ENCODE measurements at regions not wholly inside any gene's neighbourhood (a gene's known extent, or its start where the extent isn't known, plus 50 kb on each side); places are given as distances from the start of the nearest gene placed in this dataset.

GRCh38 chr11:35063488-35063931, 75.5 kb upstream of the CD44 start (continued):
- TF ChIP-seq TSHZ1 (CRISPR knock-in tag; IDR thresholded peaks at IDR 0.05): no peak
- no peak for TF ChIP-seq SLC30A9 (CRISPR knock-in tag; IDR thresholded peaks at IDR 0.05)
- TF ChIP-seq HDAC6 (IDR thresholded peaks at IDR 0.05; ENCODE audit: low read depth, low read length): no peak
- peak; percentile 60; the same call in 1 of the 2 replicates for TF ChIP-seq NCOR1 (IDR thresholded peaks at IDR 0.05)
- TF ChIP-seq CBFA2T2 (conservative IDR thresholded peaks at IDR 0.05): peak; percentile 62
- TF ChIP-seq POLR2B (IDR thresholded peaks at IDR 0.05; ENCODE audit: low read depth, partially characterized antibody): no peak
- TF ChIP-seq SMAD3 (CRISPR knock-in tag; conservative IDR thresholded peaks at IDR 0.05): no peak
- no peak for TF ChIP-seq PRMT5 (CRISPR knock-in tag; IDR thresholded peaks at IDR 0.05)
- no peak for TF ChIP-seq PHF21A (IDR thresholded peaks at IDR 0.05; ENCODE audit: borderline replicate concordance, low read depth)
- TF ChIP-seq ZBTB11 (CRISPR knock-in tag; IDR thresholded peaks at IDR 0.05): peak in 1 of 3 experiments; percentile 73; a peak in 2 of 6 replicates
- no peak for TF ChIP-seq ZBTB7A (IDR thresholded peaks at IDR 0.05; ENCODE audit: borderline replicate concordance, control insufficient read depth, low read depth, low read length)
- peak; percentile 89 for TF ChIP-seq ARID1B (IDR thresholded peaks at IDR 0.05)
